ENCODE measurements at regions not wholly inside any gene's neighbourhood (a gene's known extent, or its start where the extent isn't known, plus 50 kb on each side); places are given as distances from the start of the nearest gene placed in this dataset.
"Not testable (repeated sequence)": the region's sequence is repeated elsewhere in the genome, so short reads cannot be mapped to it uniquely, and the experiment has no call there.

DNA sequence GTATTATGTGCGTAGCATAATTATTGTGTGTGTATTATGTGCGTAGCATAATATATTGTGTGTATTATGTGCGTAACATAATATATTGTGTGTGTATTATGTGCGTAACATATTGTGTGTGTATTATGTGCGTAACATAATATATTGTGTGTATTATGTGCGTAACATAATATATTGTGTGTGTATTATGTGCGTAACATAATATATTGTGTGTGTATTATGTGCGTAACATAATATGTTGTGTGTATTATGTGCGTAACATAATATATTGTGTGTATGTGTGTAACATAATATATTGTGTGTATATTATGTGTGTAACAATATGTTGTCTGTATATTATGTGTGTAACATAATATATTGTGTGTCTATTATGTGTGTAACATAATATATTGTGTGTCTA lies 50.1 kb upstream of the ATP5PO start:
- not testable (repeated sequence) for TF ChIP-seq POLR2A (IDR thresholded peaks at IDR 0.05; ENCODE audit: low read depth, low read length); TAF1 (IDR thresholded peaks at IDR 0.05; ENCODE audit: borderline replicate concordance, low read depth, low read length)
